HL-60 (cell line): ENCODE measurements at regions not wholly inside any gene's neighbourhood (a gene's known extent, or its start where the extent isn't known, plus 50 kb on each side); places are given as distances from the start of the nearest gene placed in this dataset.
"Not testable (repeated sequence)": the region's sequence is repeated elsewhere in the genome, so short reads cannot be mapped to it uniquely, and the experiment has no call there.

ENCODE experiments used
- DNase-seq, 2 experiments: peaks; one replicate each; pipeline ENCODE4 v3.0.0-alpha.2; 2010 to 2020; ENCODE audit warnings: low read depth in 1 of 2, low spot score in 1 of 2
- H3K27ac ChIP-seq: fragments of 250-450 bp; sonication (Bioruptor Pico); replicated peaks from 2 replicates; pipeline ENCODE4 v1.5.1; 2020; ENCODE audit warnings: mild to moderate bottlenecking, moderate library complexity
- H3K27me3 ChIP-seq: fragments of 250-450 bp; sonication (Bioruptor Pico); 2 replicates; pipeline ENCODE4 v1.5.1; 2021; ENCODE audit warnings: mild to moderate bottlenecking, moderate library complexity; ENCODE audit not compliant: insufficient read depth, poor library complexity, severe bottlenecking
- H3K4me3 ChIP-seq: replicated peaks from 2 replicates; pipeline ENCODE4 v1.5.1; 2011; ENCODE audit warnings: mild to moderate bottlenecking, control low read depth, low read length; ENCODE audit not compliant: insufficient read depth
- CTCF ChIP-seq: IDR thresholded peaks from one replicate; pipeline ENCODE4 v1.5.1; 2011; ENCODE audit warnings: low read length, control low read depth, inconsistent platforms; ENCODE audit not compliant: insufficient read depth
- GABPA ChIP-seq: IDR thresholded peaks from 2 replicates; pipeline ENCODE4 v1.6.1; 2012; ENCODE audit warnings: low read depth
- POLR2AphosphoS5 ChIP-seq: IDR thresholded peaks from 2 replicates; pipeline ENCODE4 v1.6.1; 2012; ENCODE audit warnings: low read depth
- REST ChIP-seq: IDR thresholded peaks from 2 replicates; pipeline ENCODE4 v1.6.1; 2012; ENCODE audit warnings: low read depth; ENCODE audit not compliant: insufficient replicate concordance
- SPI1 ChIP-seq: IDR thresholded peaks from 2 replicates; pipeline ENCODE4 v1.6.1; 2012; ENCODE audit warnings: low read depth, mild to moderate bottlenecking, borderline replicate concordance

- Histone ChIP-seq H3K4me3 (no peak overlapping the region), H3K27me3 (no peaks in the 10 kb centered on the region), H3K27ac (no peak overlapping the region)
- TF ChIP-seq CTCF: no peak
- no peak for TF ChIP-seq REST
- TF ChIP-seq SPI1: no peak
- TF ChIP-seq GABPA: no peak
- TF ChIP-seq POLR2AphosphoS5: no peak
- DNase-seq: no peak
These were observed 714.7 kb upstream of the MBL2 start for GRCh38 chr10:53487019-53487983.

GRCh38 chr10:53485422-53485821 lies 712.8 kb upstream of the MBL2 start:
- H3K27me3 ChIP-seq, H3K4me3 ChIP-seq, H3K27ac ChIP-seq, DNase-seq: not testable (repeated sequence)

- no peaks in the 10 kb centered on the region for H3K27me3 ChIP-seq
- TF ChIP-seq SPI1: no peak
- no peak overlapping the region for H3K27ac ChIP-seq
- no peak for DNase-seq
- H3K4me3 ChIP-seq: no peak overlapping the region
These were observed 706.8 kb upstream of the MBL2 start for GRCh38 chr10:53479365-53479764.

GRCh38 chr10:53477313-53477675 lies 704.7 kb upstream of the MBL2 start:
- DNase-seq: no peak
- H3K27me3 ChIP-seq: no peaks in the 10 kb centered on the region
- H3K27ac ChIP-seq: no peak overlapping the region
- no peak overlapping the region for H3K4me3 ChIP-seq
- TF ChIP-seq GABPA: no peak
- no peak for TF ChIP-seq REST
- TF ChIP-seq SPI1: no peak
- no peak for TF ChIP-seq POLR2AphosphoS5
- no peak for TF ChIP-seq CTCF
